Fibroblast of pulmonary artery (primary cell): ENCODE measurements at regions not wholly inside any gene's neighbourhood (a gene's known extent, or its start where the extent isn't known, plus 50 kb on each side); places are given as distances from the start of the nearest gene placed in this dataset.

ENCODE experiments used
- DNase-seq: peaks from one replicate; pipeline ENCODE4 v3.0.0-alpha.2; 2010; ENCODE audit warnings: low read depth
- H3K4me3 ChIP-seq: replicated peaks from 2 replicates; pipeline ENCODE4 v1.5.1; 2011; ENCODE audit warnings: low read depth, mild to moderate bottlenecking, control low read depth, low read length, moderate library complexity
- CTCF ChIP-seq: IDR thresholded peaks from 2 replicates; pipeline ENCODE4 v1.5.1; 2011; ENCODE audit warnings: mild to moderate bottlenecking, control low read depth, low read length, inconsistent platforms; ENCODE audit errors: missing control alignments

- no peak for DNase-seq
- no peak for TF ChIP-seq CTCF
- H3K4me3 ChIP-seq, result no peak overlapping the region
Observed at GRCh38 chr14:101373690-101374295, 187.5 kb upstream of the DIO3 start.

GRCh38 chr14:101374373-101375338 is 186.6 kb upstream of the DIO3 start:
- DNase-seq, result no peak
- no peak overlapping the region for H3K4me3 ChIP-seq

GRCh38 chr14:101377069-101377468 is 184.2 kb upstream of the DIO3 start:
- H3K4me3 ChIP-seq, result no peak overlapping the region
- no peak for TF ChIP-seq CTCF
- no peak for DNase-seq

More at GRCh38 chr14:101374373-101375338, 186.6 kb upstream of the DIO3 start:
- no peak for TF ChIP-seq CTCF

GRCh38 chr14:101379842-101380241 is 181.5 kb upstream of the DIO3 start:
- H3K4me3 ChIP-seq, result no peak overlapping the region
- DNase-seq, result no peak
- TF ChIP-seq CTCF, result no peak

GRCh38 chr14:101380512-101380911 is 180.8 kb upstream of the DIO3 start:
- no peak for DNase-seq
- no peak for TF ChIP-seq CTCF
- H3K4me3 ChIP-seq, result no peak overlapping the region

GRCh38 chr14:101380940-101381339 is 180.4 kb upstream of the DIO3 start:
- DNase-seq, result no peak
- TF ChIP-seq CTCF, result no peak
- no peak overlapping the region for H3K4me3 ChIP-seq
